SK-N-SH (cell line): ENCODE measurements at regions not wholly inside any gene's neighbourhood (a gene's known extent, or its start where the extent isn't known, plus 50 kb on each side); places are given as distances from the start of the nearest gene placed in this dataset.

Source experiments
- CTCF ChIA-PET: fragments of 300-600, 350-600 bp; formaldehyde crosslinking; extraction: SDS; loops from one replicate; lab custom pipeline; 2021; lab: Yijun Ruan, JAX
- POLR2A ChIA-PET: fragments of 350-600 bp; sonication (Branson Sonifier 250); formaldehyde crosslinking; extraction: SDS; loops from one replicate; lab custom pipeline; 2020; ENCODE audit warnings: antibody characterized with exemption, inconsistent platforms; lab: Yijun Ruan, JAX
- DNase-seq: peaks from one replicate; pipeline ENCODE4 v3.0.0; 2012
- H2AFZ ChIP-seq: fragments of 200-600 bp; sonication (generic); 2 replicates; pipeline ENCODE4 v1.8.1; 2016; ENCODE audit warnings: antibody characterized with exemption, mild to moderate bottlenecking, low read depth
- H3F3A ChIP-seq: fragments of 200-600 bp; sonication (generic); replicated peaks from 2 replicates; pipeline ENCODE3; 2016; ENCODE audit warnings: antibody characterized with exemption, mild to moderate bottlenecking; ENCODE audit not compliant: insufficient read depth
- H3K27ac ChIP-seq, 2 experiments: fragments of 200-500 bp in 1 of 2; fragments of 200-600 bp in 1 of 2; sonication (Bioruptor generic) in 1 of 2; sonication (generic), shearing (Covaris generic) in 1 of 2; 2 replicates each; pipeline versions ENCODE4 v1.5.1 to v1.6.1; 2014 to 2016; ENCODE audit warnings: low read depth in 2 of 2, inconsistent platforms in 1 of 2, low read length in 1 of 2, mild to moderate bottlenecking in 1 of 2, mixed read lengths in 1 of 2
- H3K27me3 ChIP-seq: fragments of 200-600 bp; sonication (generic), shearing (Covaris generic); 2 replicates; pipeline ENCODE4 v1.6.1; 2016; ENCODE audit warnings: mixed run types; ENCODE audit not compliant: insufficient read depth
- H3K36me3 ChIP-seq, 2 experiments: fragments of 200-500 bp in 1 of 2; fragments of 200-600 bp in 1 of 2; sonication (Bioruptor generic) in 1 of 2; sonication (generic) in 1 of 2; replicated peaks in 1 of 2; 2 replicates each; pipeline versions ENCODE3 to v1.5.1; 2014 to 2016; ENCODE audit warnings: low read length in 1 of 2, mild to moderate bottlenecking in 1 of 2; ENCODE audit not compliant: insufficient read depth in 2 of 2, control insufficient read depth in 1 of 2
- H3K4me1 ChIP-seq, 2 experiments: fragments of 200-500 bp in 1 of 2; fragments of 200-600 bp in 1 of 2; sonication (Bioruptor generic) in 1 of 2; sonication (generic), shearing (Covaris generic) in 1 of 2; 2 replicates each; pipeline versions ENCODE4 v1.5.1 to v1.6.1; 2014 to 2016; ENCODE audit warnings: low read depth in 1 of 2, low read length in 1 of 2, mixed run types in 1 of 2; ENCODE audit not compliant: insufficient read depth in 2 of 2, control insufficient read depth in 1 of 2
- H3K4me2 ChIP-seq: fragments of 200-600 bp; sonication (generic), shearing (Covaris generic); 2 replicates; pipeline ENCODE4 v1.6.1; 2017; ENCODE audit warnings: mixed run types
- H3K4me3 ChIP-seq, 2 experiments: fragments of 200-500 bp in 1 of 2; fragments of 200-600 bp in 1 of 2; sonication (Bioruptor generic) in 1 of 2; sonication (generic), shearing (Covaris generic) in 1 of 2; 2 replicates each; pipeline versions ENCODE4 v1.5.1 to v1.8.1; 2014 to 2016; ENCODE audit warnings: low read depth in 2 of 2, inconsistent platforms in 1 of 2, low read length in 1 of 2, mild to moderate bottlenecking in 1 of 2, mixed read lengths in 1 of 2, moderate library complexity in 1 of 2
- H3K79me2 ChIP-seq: fragments of 200-600 bp; sonication (generic); 2 replicates; pipeline ENCODE4 v1.8.1; 2017; ENCODE audit warnings: mild to moderate bottlenecking; ENCODE audit not compliant: insufficient read depth
- H3K9ac ChIP-seq: fragments of 200-600 bp; sonication (generic); 2 replicates; pipeline ENCODE4 v1.6.1; 2017; ENCODE audit warnings: mixed run types
- H3K9me2 ChIP-seq: fragments of 200-600 bp; sonication (generic); 2 replicates; pipeline ENCODE4 v1.6.1; 2017; ENCODE audit warnings: mixed run types
- H3K9me3 ChIP-seq: fragments of 200-600 bp; sonication (generic); 2 replicates; pipeline ENCODE4 v1.6.1; 2017; ENCODE audit warnings: mixed run types, mild to moderate bottlenecking, moderate library complexity
- H4K20me1 ChIP-seq: fragments of 200-600 bp; sonication (generic); 2 replicates; pipeline ENCODE4 v1.6.1; 2017; ENCODE audit warnings: mild to moderate bottlenecking, mixed run types; ENCODE audit not compliant: insufficient read depth
- CHD2 ChIP-seq: fragments of 150-350 bp; IDR thresholded peaks from 2 replicates; pipeline ENCODE4 v1.6.1; 2018; ENCODE audit warnings: low read length; ENCODE audit not compliant: partially characterized antibody
- EP300 ChIP-seq, 2 experiments: IDR thresholded peaks; 2 replicates each; pipeline versions ENCODE4 v1.4.0 to v1.6.1; 2012; ENCODE audit warnings: borderline replicate concordance in 1 of 2, low read depth in 1 of 2, low read length in 1 of 2
- FOSL2 ChIP-seq: IDR thresholded peaks from 2 replicates; pipeline ENCODE4 v1.4.0; 2012; ENCODE audit warnings: low read depth, mild to moderate bottlenecking, moderate library complexity, borderline replicate concordance
- GABPA ChIP-seq: IDR thresholded peaks from 2 replicates; pipeline ENCODE4 v1.4.0; 2012; ENCODE audit warnings: low read depth, mild to moderate bottlenecking
- JUND ChIP-seq: IDR thresholded peaks from 2 replicates; pipeline ENCODE4 v1.4.0; 2012
- NFIC ChIP-seq: IDR thresholded peaks from 2 replicates; pipeline ENCODE4 v1.4.0; 2012; ENCODE audit warnings: borderline replicate concordance
- NRF1 ChIP-seq: IDR thresholded peaks from 2 replicates; pipeline ENCODE4 v1.6.1; 2012; ENCODE audit warnings: low read depth, mild to moderate bottlenecking, low read length
- POLR2AphosphoS5 ChIP-seq: IDR thresholded peaks from 2 replicates; pipeline ENCODE4 v1.6.1; 2012; ENCODE audit warnings: low read depth, low read length
- RAD21 ChIP-seq: IDR thresholded peaks from 2 replicates; pipeline ENCODE4 v1.6.1; 2012; ENCODE audit warnings: mild to moderate bottlenecking, low read length
- RFX5 ChIP-seq: IDR thresholded peaks from 2 replicates; pipeline ENCODE4 v1.6.1; 2012; ENCODE audit warnings: mild to moderate bottlenecking, improper control_type of control experiment, low read length
- RXRA ChIP-seq: IDR thresholded peaks from 2 replicates; pipeline ENCODE4 v1.4.0; 2012; ENCODE audit warnings: low read depth, mild to moderate bottlenecking, borderline replicate concordance
- SMC3 ChIP-seq: IDR thresholded peaks from 2 replicates; pipeline ENCODE4 v1.6.1; 2012; ENCODE audit warnings: low read depth, low read length, improper control_type of control experiment
- TAF1 ChIP-seq: IDR thresholded peaks from 2 replicates; pipeline ENCODE4 v1.6.1; 2012; ENCODE audit warnings: low read depth, mild to moderate bottlenecking, low read length, moderate library complexity, borderline replicate concordance
- TCF12 ChIP-seq: IDR thresholded peaks from 2 replicates; pipeline ENCODE4 v1.4.0; 2012
- TEAD4 ChIP-seq: IDR thresholded peaks from 2 replicates; pipeline ENCODE4 v1.4.0; 2012; ENCODE audit warnings: mild to moderate bottlenecking, borderline replicate concordance; ENCODE audit not compliant: insufficient read depth
- YY1 ChIP-seq: IDR thresholded peaks from 2 replicates; pipeline ENCODE4 v1.4.0; 2012; ENCODE audit warnings: low read depth, mild to moderate bottlenecking
- WGBS: methylation state at CpG from one replicate; pipeline ENCODE4 v1.1.6; 2017; ENCODE audit warnings: low lambda C conversion rate; 5-methylcytosine and 5-hydroxymethylcytosine counted together
- TF ChIP-seq, protein P1 (sequence below): IDR thresholded peaks from 2 replicates; pipeline ENCODE4 v1.6.1; 2012; ENCODE audit warnings: mild to moderate bottlenecking, low read depth, low read length, moderate library complexity
- TF ChIP-seq, protein P2 (sequence below): fragments of 200-600 bp; sonication (generic); IDR thresholded peaks from 2 replicates; pipeline ENCODE4 v1.6.1; 2017; ENCODE audit warnings: antibody characterized with exemption, mild to moderate bottlenecking, moderate library complexity
- TF ChIP-seq, protein P3 (sequence below): IDR thresholded peaks from 2 replicates; pipeline ENCODE4 v1.4.0; 2012; ENCODE audit warnings: low read depth, borderline replicate concordance
- TF ChIP-seq, protein P4 (sequence below): IDR thresholded peaks from 2 replicates; pipeline ENCODE4 v1.4.0; 2012; ENCODE audit warnings: low read depth, borderline replicate concordance

DNA sequence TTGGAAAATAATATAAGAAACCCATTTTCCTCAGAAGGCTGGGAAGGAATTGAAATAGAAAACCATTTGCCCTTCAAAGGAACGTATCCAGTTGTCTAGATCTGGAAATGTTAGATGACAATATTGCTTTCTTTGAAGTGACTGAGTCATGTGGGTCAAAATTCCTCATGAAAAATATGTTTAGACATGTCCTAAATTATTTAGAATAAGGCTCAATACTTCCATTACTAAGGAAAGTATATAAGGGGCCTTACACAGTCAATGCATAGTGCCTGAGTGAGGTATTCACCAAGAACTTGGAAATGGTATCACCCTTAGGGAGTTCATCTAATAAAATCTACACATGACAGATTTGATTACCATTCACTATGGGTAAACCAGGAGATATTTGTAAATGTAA lies 619.8 kb upstream of the KCNMB2 start:
- Histone ChIP-seq H3K4me3 (no peak overlapping the region), H3K36me3 (no peaks in the 10 kb centered on the region), H3K4me2 (no peak overlapping the region), H3K79me2 (no peaks in the 10 kb centered on the region), H2AFZ (no peak overlapping the region), H4K20me1 (no peaks in the 10 kb centered on the region), H3K9ac (no peak overlapping the region), H3F3A (no peaks in the 10 kb centered on the region), H3K27ac (no peak overlapping the region), H3K9me2 (no peaks in the 10 kb centered on the region), H3K9me3 (no peaks in the 10 kb centered on the region), H3K27me3 (no peaks in the 10 kb centered on the region), H3K4me1 (no peaks in the 10 kb centered on the region)
- TF ChIP-seq JUND, result no peak
- TF ChIP-seq TCF12, result no peak
- TF ChIP-seq NFIC, result no peak
- TF ChIP-seq TAF1, result no peak
- TF ChIP-seq, protein P1, sequence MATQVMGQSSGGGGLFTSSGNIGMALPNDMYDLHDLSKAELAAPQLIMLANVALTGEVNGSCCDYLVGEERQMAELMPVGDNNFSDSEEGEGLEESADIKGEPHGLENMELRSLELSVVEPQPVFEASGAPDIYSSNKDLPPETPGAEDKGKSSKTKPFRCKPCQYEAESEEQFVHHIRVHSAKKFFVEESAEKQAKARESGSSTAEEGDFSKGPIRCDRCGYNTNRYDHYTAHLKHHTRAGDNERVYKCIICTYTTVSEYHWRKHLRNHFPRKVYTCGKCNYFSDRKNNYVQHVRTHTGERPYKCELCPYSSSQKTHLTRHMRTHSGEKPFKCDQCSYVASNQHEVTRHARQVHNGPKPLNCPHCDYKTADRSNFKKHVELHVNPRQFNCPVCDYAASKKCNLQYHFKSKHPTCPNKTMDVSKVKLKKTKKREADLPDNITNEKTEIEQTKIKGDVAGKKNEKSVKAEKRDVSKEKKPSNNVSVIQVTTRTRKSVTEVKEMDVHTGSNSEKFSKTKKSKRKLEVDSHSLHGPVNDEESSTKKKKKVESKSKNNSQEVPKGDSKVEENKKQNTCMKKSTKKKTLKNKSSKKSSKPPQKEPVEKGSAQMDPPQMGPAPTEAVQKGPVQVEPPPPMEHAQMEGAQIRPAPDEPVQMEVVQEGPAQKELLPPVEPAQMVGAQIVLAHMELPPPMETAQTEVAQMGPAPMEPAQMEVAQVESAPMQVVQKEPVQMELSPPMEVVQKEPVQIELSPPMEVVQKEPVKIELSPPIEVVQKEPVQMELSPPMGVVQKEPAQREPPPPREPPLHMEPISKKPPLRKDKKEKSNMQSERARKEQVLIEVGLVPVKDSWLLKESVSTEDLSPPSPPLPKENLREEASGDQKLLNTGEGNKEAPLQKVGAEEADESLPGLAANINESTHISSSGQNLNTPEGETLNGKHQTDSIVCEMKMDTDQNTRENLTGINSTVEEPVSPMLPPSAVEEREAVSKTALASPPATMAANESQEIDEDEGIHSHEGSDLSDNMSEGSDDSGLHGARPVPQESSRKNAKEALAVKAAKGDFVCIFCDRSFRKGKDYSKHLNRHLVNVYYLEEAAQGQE, result no peak
- TF ChIP-seq SMC3, result no peak
- TF ChIP-seq CHD2, result no peak
- TF ChIP-seq NRF1, result no peak
- TF ChIP-seq EP300 (IDR thresholded peaks at IDR 0.05; ENCODE audit: borderline replicate concordance in 1 of 2, low read depth in 1 of 2, low read length in 1 of 2), result no peak
- TF ChIP-seq GABPA, result no peak
- no peak for TF ChIP-seq RAD21
- no peak for TF ChIP-seq RFX5
- TF ChIP-seq YY1, result no peak
- TF ChIP-seq, protein P2, sequence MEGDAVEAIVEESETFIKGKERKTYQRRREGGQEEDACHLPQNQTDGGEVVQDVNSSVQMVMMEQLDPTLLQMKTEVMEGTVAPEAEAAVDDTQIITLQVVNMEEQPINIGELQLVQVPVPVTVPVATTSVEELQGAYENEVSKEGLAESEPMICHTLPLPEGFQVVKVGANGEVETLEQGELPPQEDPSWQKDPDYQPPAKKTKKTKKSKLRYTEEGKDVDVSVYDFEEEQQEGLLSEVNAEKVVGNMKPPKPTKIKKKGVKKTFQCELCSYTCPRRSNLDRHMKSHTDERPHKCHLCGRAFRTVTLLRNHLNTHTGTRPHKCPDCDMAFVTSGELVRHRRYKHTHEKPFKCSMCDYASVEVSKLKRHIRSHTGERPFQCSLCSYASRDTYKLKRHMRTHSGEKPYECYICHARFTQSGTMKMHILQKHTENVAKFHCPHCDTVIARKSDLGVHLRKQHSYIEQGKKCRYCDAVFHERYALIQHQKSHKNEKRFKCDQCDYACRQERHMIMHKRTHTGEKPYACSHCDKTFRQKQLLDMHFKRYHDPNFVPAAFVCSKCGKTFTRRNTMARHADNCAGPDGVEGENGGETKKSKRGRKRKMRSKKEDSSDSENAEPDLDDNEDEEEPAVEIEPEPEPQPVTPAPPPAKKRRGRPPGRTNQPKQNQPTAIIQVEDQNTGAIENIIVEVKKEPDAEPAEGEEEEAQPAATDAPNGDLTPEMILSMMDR, result no peak
- TF ChIP-seq TEAD4, result no peak
- TF ChIP-seq FOSL2, result no peak
- TF ChIP-seq POLR2AphosphoS5, result no peak
- TF ChIP-seq, protein P3, sequence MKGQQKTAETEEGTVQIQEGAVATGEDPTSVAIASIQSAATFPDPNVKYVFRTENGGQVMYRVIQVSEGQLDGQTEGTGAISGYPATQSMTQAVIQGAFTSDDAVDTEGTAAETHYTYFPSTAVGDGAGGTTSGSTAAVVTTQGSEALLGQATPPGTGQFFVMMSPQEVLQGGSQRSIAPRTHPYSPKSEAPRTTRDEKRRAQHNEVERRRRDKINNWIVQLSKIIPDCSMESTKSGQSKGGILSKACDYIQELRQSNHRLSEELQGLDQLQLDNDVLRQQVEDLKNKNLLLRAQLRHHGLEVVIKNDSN, result no peak
- no peak for TF ChIP-seq RXRA
- TF ChIP-seq, protein P4, sequence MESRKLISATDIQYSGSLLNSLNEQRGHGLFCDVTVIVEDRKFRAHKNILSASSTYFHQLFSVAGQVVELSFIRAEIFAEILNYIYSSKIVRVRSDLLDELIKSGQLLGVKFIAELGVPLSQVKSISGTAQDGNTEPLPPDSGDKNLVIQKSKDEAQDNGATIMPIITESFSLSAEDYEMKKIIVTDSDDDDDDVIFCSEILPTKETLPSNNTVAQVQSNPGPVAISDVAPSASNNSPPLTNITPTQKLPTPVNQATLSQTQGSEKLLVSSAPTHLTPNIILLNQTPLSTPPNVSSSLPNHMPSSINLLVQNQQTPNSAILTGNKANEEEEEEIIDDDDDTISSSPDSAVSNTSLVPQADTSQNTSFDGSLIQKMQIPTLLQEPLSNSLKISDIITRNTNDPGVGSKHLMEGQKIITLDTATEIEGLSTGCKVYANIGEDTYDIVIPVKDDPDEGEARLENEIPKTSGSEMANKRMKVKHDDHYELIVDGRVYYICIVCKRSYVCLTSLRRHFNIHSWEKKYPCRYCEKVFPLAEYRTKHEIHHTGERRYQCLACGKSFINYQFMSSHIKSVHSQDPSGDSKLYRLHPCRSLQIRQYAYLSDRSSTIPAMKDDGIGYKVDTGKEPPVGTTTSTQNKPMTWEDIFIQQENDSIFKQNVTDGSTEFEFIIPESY, result no peak
- DNase-seq, result no peak
- POLR2A ChIA-PET, result no interaction called here
- 86% methylated on average over 1 of the region's 1 CpG for WGBS
- CTCF ChIA-PET, result no interaction called here
